Fibroblast of lung (primary cell): ENCODE measurements at regions not wholly inside any gene's neighbourhood (a gene's known extent, or its start where the extent isn't known, plus 50 kb on each side); places are given as distances from the start of the nearest gene placed in this dataset.

Experiments
- DNase-seq, 2 donors: peaks; one replicate each; pipeline versions ENCODE4 v3.0.0 to v3.0.0-alpha.2; 2010; ENCODE audit warnings: low read depth in 2 of 2
- H2AFZ ChIP-seq: 2 replicates; pipeline ENCODE4 v1.5.1; 2012; ENCODE audit warnings: low read length, control low read depth, inconsistent platforms
- H3K27ac ChIP-seq: 2 replicates; pipeline ENCODE4 v1.5.1; 2011; ENCODE audit warnings: low read length, control low read depth; ENCODE audit not compliant: insufficient read depth
- H3K27me3 ChIP-seq: 2 replicates; pipeline ENCODE4 v1.5.1; 2011; ENCODE audit warnings: mild to moderate bottlenecking, low read length; ENCODE audit not compliant: control insufficient read depth, insufficient read depth
- H3K36me3 ChIP-seq: 2 replicates; pipeline ENCODE4 v1.5.1; 2011; ENCODE audit warnings: low read length; ENCODE audit not compliant: control insufficient read depth, insufficient read depth
- H3K4me1 ChIP-seq: 2 replicates; pipeline ENCODE4 v1.5.1; 2011; ENCODE audit warnings: low read length; ENCODE audit not compliant: control insufficient read depth, insufficient read depth; ENCODE audit errors: extremely low read depth
- H3K4me2 ChIP-seq: 2 replicates; pipeline ENCODE4 v1.5.1; 2011; ENCODE audit warnings: low read length, control low read depth; ENCODE audit not compliant: insufficient read depth; ENCODE audit errors: extremely low read depth
- H3K4me3 ChIP-seq, 4 experiments: fragments of 200-600 bp in 1 of 4; sonication (generic) in 1 of 4; replicated peaks in 1 of 4; 2 replicates each; pipeline ENCODE4 v1.5.1; 2011 to 2016; ENCODE audit warnings: low read length in 4 of 4, low read depth in 3 of 4, mild to moderate bottlenecking in 3 of 4, control low read depth in 2 of 4, inconsistent platforms in 1 of 4, mixed read lengths in 1 of 4; ENCODE audit not compliant: insufficient read depth in 1 of 4; ENCODE audit errors: control extremely low read depth in 1 of 4
- H3K79me2 ChIP-seq: 2 replicates; pipeline ENCODE4 v1.5.1; 2012; ENCODE audit warnings: mild to moderate bottlenecking, low read length, inconsistent platforms; ENCODE audit not compliant: control insufficient read depth, insufficient read depth
- H3K9ac ChIP-seq: 2 replicates; pipeline ENCODE4 v1.5.1; 2011; ENCODE audit warnings: mild to moderate bottlenecking, low read length, control low read depth; ENCODE audit not compliant: insufficient read depth
- H3K9me3 ChIP-seq: 2 replicates; pipeline ENCODE4 v1.5.1; 2012; ENCODE audit warnings: low read depth, low read length; ENCODE audit not compliant: control insufficient read depth, insufficient read depth
- H4K20me1 ChIP-seq: 2 replicates; pipeline ENCODE4 v1.5.1; 2011; ENCODE audit warnings: low read length; ENCODE audit not compliant: control insufficient read depth, insufficient read depth; ENCODE audit errors: extremely low read depth
- EZH2 ChIP-seq: IDR thresholded peaks from 2 replicates; pipeline ENCODE4 v1.5.1; 2012; ENCODE audit warnings: low read length, control low read depth, mild to moderate bottlenecking; ENCODE audit errors: missing control alignments
- TF ChIP-seq, protein P1 (sequence below), 2 donors: IDR thresholded peaks in 1 of 2; conservative IDR thresholded peaks in 1 of 2; 1 replicate in 1 of 2; 2 replicates in 1 of 2; pipeline ENCODE4 v1.5.1; 2011 to 2012; ENCODE audit warnings: low read length in 2 of 2, control low read depth in 1 of 2, inconsistent platforms in 1 of 2, low read depth in 1 of 2, mild to moderate bottlenecking in 1 of 2

DNA sequence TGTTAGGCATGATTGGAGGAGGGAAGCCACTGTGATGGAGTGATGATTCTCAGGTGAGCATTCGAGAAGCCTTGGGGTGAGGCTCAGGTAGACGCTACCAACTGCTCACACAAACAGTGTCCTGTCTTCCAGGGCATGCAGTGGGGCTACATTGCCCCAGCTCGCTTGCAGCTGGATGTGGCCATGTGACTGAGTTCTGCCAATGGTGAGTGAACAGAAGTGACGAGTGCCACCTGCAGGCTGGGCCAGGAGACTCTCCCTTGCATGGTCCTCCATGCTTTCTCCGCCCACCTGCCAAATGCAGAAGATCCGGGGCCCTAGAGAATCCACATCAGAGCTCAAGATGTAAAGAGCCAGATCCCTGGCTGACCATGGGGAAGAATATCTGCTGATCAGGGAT, 195.9 kb downstream of the BCR start:
- no peaks in the 10 kb centered on the region for H3K36me3 ChIP-seq

DNA sequence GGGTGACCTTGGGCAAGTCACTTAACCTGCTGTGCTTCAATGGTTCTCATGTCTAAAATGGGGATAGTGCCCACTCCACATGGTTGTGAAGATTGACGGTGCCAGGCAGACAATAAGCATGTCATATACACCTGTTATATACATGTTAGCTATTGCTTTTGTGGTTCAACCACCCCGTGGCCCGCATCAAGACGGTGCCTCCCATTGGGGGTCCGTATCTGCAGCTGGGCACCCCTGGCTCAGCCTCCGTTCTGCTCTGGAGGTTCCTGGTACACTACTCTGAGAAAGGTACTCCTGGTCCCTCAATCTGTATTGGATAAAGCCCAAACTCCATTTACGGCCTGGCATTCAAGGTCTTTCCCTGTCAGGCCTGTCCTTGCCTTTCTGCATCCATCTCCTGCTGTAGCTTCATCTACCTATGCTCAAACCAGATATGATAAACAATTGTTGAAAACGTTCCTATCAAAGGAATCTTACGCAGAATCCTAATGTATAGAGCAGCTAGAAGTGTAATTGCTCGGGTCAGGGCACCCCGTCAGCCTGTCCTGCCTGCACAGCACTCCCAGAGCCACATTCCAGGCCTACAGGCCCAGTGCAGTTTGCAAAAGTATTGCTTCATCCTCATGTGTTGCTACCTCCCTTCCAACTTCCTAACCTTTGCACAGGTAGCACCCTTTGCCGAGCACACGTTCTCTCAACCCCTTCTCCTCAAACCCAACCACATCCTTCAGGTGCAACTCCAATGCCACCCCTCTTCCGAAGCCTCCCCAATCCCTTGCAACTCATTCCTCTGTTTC, 194.9 kb downstream of the BCR start:
- Histone ChIP-seq H3K4me2 (no peak overlapping the region), H3K27ac (no peak overlapping the region), H3K4me1 (no peaks in the 10 kb centered on the region), H3K36me3 (no peaks in the 10 kb centered on the region), H3K27me3 (no peaks in the 10 kb centered on the region), H4K20me1 (no peaks in the 10 kb centered on the region), H3K9me3 (no peaks in the 10 kb centered on the region), H3K79me2 (no peaks in the 10 kb centered on the region), H3K9ac (no peak overlapping the region), H2AFZ (no peak overlapping the region), H3K4me3 (no peak overlapping the region)
- no peak for DNase-seq
- TF ChIP-seq EZH2, result no peak
- TF ChIP-seq, protein P1, sequence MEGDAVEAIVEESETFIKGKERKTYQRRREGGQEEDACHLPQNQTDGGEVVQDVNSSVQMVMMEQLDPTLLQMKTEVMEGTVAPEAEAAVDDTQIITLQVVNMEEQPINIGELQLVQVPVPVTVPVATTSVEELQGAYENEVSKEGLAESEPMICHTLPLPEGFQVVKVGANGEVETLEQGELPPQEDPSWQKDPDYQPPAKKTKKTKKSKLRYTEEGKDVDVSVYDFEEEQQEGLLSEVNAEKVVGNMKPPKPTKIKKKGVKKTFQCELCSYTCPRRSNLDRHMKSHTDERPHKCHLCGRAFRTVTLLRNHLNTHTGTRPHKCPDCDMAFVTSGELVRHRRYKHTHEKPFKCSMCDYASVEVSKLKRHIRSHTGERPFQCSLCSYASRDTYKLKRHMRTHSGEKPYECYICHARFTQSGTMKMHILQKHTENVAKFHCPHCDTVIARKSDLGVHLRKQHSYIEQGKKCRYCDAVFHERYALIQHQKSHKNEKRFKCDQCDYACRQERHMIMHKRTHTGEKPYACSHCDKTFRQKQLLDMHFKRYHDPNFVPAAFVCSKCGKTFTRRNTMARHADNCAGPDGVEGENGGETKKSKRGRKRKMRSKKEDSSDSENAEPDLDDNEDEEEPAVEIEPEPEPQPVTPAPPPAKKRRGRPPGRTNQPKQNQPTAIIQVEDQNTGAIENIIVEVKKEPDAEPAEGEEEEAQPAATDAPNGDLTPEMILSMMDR (conservative IDR thresholded peaks at IDR 0.05 in 1 of 2, IDR thresholded peaks at IDR 0.05 in 1 of 2; ENCODE audit: low read depth in 1 of 2, low read length in 2 of 2), result no peak

More for the DNA sequence above, 195.9 kb downstream of the BCR start:
- Histone ChIP-seq H4K20me1 (no peaks in the 10 kb centered on the region), H3K27ac (no peak overlapping the region), H3K9me3 (no peaks in the 10 kb centered on the region), H3K27me3 (no peaks in the 10 kb centered on the region), H3K9ac (no peak overlapping the region), H3K4me3 (no peak overlapping the region), H3K4me2 (no peak overlapping the region), H2AFZ (no peak overlapping the region), H3K79me2 (no peaks in the 10 kb centered on the region), H3K4me1 (no peaks in the 10 kb centered on the region)
- no peak for DNase-seq
- no peak for TF ChIP-seq EZH2
- TF ChIP-seq, protein P1 (conservative IDR thresholded peaks at IDR 0.05 in 1 of 2, IDR thresholded peaks at IDR 0.05 in 1 of 2; ENCODE audit: low read depth in 1 of 2, low read length in 2 of 2), result no peak

DNA sequence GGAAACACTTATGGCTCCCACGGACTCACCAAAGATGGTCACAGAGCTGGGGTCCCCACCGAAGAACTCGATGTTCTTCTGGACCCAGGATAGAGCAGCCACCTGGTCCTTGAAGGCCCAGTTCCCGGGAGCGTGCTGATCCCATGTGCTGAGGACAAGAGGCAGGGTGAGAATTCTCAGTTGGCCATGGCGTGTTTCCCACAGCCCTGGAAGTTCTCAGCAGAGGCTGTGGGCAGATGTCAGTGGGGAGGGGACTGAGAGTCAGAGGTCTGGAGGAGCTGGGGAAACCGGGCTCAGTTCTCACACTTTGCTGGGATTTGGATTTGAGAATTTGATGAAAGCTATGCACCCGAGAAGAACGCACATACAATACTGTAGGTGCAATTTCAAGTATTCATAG, 193.3 kb downstream of the BCR start:
- H3K27me3 ChIP-seq, result no peaks in the 10 kb centered on the region
- no peaks in the 10 kb centered on the region for H4K20me1 ChIP-seq
- no peaks in the 10 kb centered on the region for H3K9me3 ChIP-seq
- no peak overlapping the region for H3K4me2 ChIP-seq
- H3K27ac ChIP-seq, result no peak overlapping the region
- no peak for TF ChIP-seq EZH2
- TF ChIP-seq, protein P1 (conservative IDR thresholded peaks at IDR 0.05 in 1 of 2, IDR thresholded peaks at IDR 0.05 in 1 of 2; ENCODE audit: low read depth in 1 of 2, low read length in 2 of 2), result no peak
- no peaks in the 10 kb centered on the region for H3K4me1 ChIP-seq
- no peak for DNase-seq
- no peaks in the 10 kb centered on the region for H3K79me2 ChIP-seq
- H3K4me3 ChIP-seq, result no peak overlapping the region
- H2AFZ ChIP-seq, result no peak overlapping the region
- no peak overlapping the region for H3K9ac ChIP-seq
- no peaks in the 10 kb centered on the region for H3K36me3 ChIP-seq
